Keratinocyte (primary cell): ENCODE measurements at regions not wholly inside any gene's neighbourhood (a gene's known extent, or its start where the extent isn't known, plus 50 kb on each side); places are given as distances from the start of the nearest gene placed in this dataset.

Source experiments
- DNase-seq: peaks from one replicate; pipeline ENCODE4 v3.0.0-alpha.2; 2011; ENCODE audit warnings: low read depth, missing footprints, low spot score
- FAIRE-seq: peaks from 2 replicates; lab custom pipeline; 2011; peaks lifted over from hg19 to GRCh38; lab: Jason Lieb, UNC
- H2AFZ ChIP-seq: 2 replicates; pipeline ENCODE4 v1.6.0; 2012; ENCODE audit warnings: low read length, control low read depth, inconsistent platforms; ENCODE audit not compliant: control insufficient read depth
- H3K27ac ChIP-seq: 2 replicates; pipeline ENCODE4 v1.5.1; 2011; ENCODE audit warnings: low read length; ENCODE audit not compliant: control insufficient read depth, insufficient read depth
- H3K27me3 ChIP-seq: 3 replicates; pipeline ENCODE4 v1.6.0; 2011; ENCODE audit warnings: low read length; ENCODE audit not compliant: control insufficient read depth, insufficient read depth; ENCODE audit errors: extremely low read depth
- H3K36me3 ChIP-seq, 2 experiments: 2 replicates in 1 of 2; 3 replicates in 1 of 2; pipeline ENCODE4 v1.5.1; 2011; ENCODE audit warnings: low read length in 2 of 2, mild to moderate bottlenecking in 1 of 2; ENCODE audit not compliant: control insufficient read depth in 2 of 2, insufficient read depth in 2 of 2; ENCODE audit errors: extremely low read depth in 1 of 2
- H3K4me1 ChIP-seq: 3 replicates; pipeline ENCODE4 v1.5.1; 2011; ENCODE audit warnings: low read length; ENCODE audit not compliant: control insufficient read depth, insufficient read depth; ENCODE audit errors: extremely low read depth
- H3K4me2 ChIP-seq: 3 replicates; pipeline ENCODE4 v1.6.0; 2011; ENCODE audit warnings: low read depth, low read length; ENCODE audit not compliant: control insufficient read depth, insufficient read depth; ENCODE audit errors: extremely low read depth
- H3K4me3 ChIP-seq, 3 experiments: fragments of 200-600 bp in 1 of 3; sonication (generic) in 1 of 3; 2 replicates in 2 of 3; 3 replicates in 1 of 3; pipeline ENCODE4 v1.5.1; 2011 to 2016; ENCODE audit warnings: low read length in 3 of 3, mild to moderate bottlenecking in 3 of 3, control low read depth in 2 of 3, inconsistent platforms in 1 of 3, low read depth in 1 of 3, mixed read lengths in 1 of 3, mixed run types in 1 of 3, moderate library complexity in 1 of 3; ENCODE audit not compliant: control insufficient read depth in 2 of 3, insufficient read depth in 2 of 3; ENCODE audit errors: extremely low read depth in 1 of 3
- H3K79me2 ChIP-seq: 2 replicates; pipeline ENCODE4 v1.6.0; 2012; ENCODE audit warnings: low read length; ENCODE audit not compliant: control insufficient read depth, insufficient read depth
- H3K9ac ChIP-seq: 3 replicates; pipeline ENCODE4 v1.6.0; 2011; ENCODE audit warnings: low read length; ENCODE audit not compliant: control insufficient read depth, insufficient read depth; ENCODE audit errors: extremely low read depth
- H3K9me1 ChIP-seq: 3 replicates; pipeline ENCODE4 v1.6.0; 2011; ENCODE audit warnings: low read length; ENCODE audit not compliant: control insufficient read depth, insufficient read depth; ENCODE audit errors: extremely low read depth
- H3K9me3 ChIP-seq: 2 replicates; pipeline ENCODE4 v1.5.1; 2012; ENCODE audit warnings: low read depth, low read length; ENCODE audit not compliant: control insufficient read depth
- H4K20me1 ChIP-seq: 3 replicates; pipeline ENCODE4 v1.6.0; 2011; ENCODE audit warnings: low read length; ENCODE audit not compliant: control insufficient read depth, insufficient read depth; ENCODE audit errors: extremely low read depth
- EZH2 ChIP-seq: IDR thresholded peaks from one replicate; pipeline ENCODE4 v1.6.1; 2012; ENCODE audit warnings: inconsistent platforms, mild to moderate bottlenecking, low read length, moderate library complexity
- dilution Hi-C: fragments of 300-500 bp; cut with MboI; formaldehyde crosslinking; loops from one replicate; pipeline ENCODE4 v1.7.0; 2020; ENCODE audit warnings: low sequenced_read_pairs; ENCODE audit not compliant: extremely low pct_ligation_motif_present
- TF ChIP-seq, protein P1 (sequence below), 3 experiments: IDR thresholded peaks in 1 of 3; conservative IDR thresholded peaks in 1 of 3; optimal IDR thresholded peaks in 1 of 3; 2 replicates in 2 of 3; 3 replicates in 1 of 3; pipeline versions ENCODE3 to v1.5.1; 2011; ENCODE audit warnings: low read length in 3 of 3, mild to moderate bottlenecking in 3 of 3, moderate library complexity in 2 of 3, control low read depth in 1 of 3, inconsistent platforms in 1 of 3; ENCODE audit not compliant: insufficient read depth in 2 of 3; ENCODE audit errors: extremely low read depth in 1 of 3

DNA sequence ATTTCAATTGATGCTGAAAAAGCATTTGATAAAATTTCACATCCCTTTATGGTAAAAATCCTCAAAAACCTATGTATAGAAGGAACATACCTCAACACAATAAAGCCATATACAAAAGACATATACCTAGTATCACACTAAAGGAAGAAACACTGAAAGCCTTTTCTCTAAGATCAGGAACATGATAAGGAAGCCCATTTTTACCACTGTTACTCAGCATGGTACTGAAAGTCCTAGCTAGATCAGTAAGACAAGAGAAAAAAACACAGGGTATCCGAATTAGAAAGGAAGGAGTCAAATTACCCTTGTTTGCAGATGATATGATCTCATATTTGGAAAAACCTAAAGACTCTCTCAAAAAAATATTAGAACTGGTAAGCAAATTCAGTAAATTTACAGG lies 350.2 kb upstream of the PDE4D start:
- no peak for TF ChIP-seq EZH2
- TF ChIP-seq, protein P1, sequence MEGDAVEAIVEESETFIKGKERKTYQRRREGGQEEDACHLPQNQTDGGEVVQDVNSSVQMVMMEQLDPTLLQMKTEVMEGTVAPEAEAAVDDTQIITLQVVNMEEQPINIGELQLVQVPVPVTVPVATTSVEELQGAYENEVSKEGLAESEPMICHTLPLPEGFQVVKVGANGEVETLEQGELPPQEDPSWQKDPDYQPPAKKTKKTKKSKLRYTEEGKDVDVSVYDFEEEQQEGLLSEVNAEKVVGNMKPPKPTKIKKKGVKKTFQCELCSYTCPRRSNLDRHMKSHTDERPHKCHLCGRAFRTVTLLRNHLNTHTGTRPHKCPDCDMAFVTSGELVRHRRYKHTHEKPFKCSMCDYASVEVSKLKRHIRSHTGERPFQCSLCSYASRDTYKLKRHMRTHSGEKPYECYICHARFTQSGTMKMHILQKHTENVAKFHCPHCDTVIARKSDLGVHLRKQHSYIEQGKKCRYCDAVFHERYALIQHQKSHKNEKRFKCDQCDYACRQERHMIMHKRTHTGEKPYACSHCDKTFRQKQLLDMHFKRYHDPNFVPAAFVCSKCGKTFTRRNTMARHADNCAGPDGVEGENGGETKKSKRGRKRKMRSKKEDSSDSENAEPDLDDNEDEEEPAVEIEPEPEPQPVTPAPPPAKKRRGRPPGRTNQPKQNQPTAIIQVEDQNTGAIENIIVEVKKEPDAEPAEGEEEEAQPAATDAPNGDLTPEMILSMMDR (optimal IDR thresholded peaks at IDR 0.05 in 1 of 3, IDR thresholded peaks at IDR 0.05 in 1 of 3, conservative IDR thresholded peaks at IDR 0.05 in 1 of 3; ENCODE audit: extremely low read depth in 1 of 3, insufficient read depth in 2 of 3, low read length in 3 of 3): no peak
- Histone ChIP-seq H3K4me2 (no peak overlapping the region), H3K36me3 (no peaks in the 10 kb centered on the region), H3K9me1 (no peaks in the 10 kb centered on the region), H3K27me3 (no peaks in the 10 kb centered on the region), H3K4me3 (no peak overlapping the region), H3K27ac (no peak overlapping the region), H3K9ac (no peak overlapping the region), H3K79me2 (no peaks in the 10 kb centered on the region), H3K4me1 (no peaks in the 10 kb centered on the region), H4K20me1 (no peaks in the 10 kb centered on the region), H3K9me3 (no peaks in the 10 kb centered on the region), H2AFZ (no peak overlapping the region)
- dilution Hi-C loops: no loop called here
- FAIRE-seq: no peak
- DNase-seq: no peak

DNA sequence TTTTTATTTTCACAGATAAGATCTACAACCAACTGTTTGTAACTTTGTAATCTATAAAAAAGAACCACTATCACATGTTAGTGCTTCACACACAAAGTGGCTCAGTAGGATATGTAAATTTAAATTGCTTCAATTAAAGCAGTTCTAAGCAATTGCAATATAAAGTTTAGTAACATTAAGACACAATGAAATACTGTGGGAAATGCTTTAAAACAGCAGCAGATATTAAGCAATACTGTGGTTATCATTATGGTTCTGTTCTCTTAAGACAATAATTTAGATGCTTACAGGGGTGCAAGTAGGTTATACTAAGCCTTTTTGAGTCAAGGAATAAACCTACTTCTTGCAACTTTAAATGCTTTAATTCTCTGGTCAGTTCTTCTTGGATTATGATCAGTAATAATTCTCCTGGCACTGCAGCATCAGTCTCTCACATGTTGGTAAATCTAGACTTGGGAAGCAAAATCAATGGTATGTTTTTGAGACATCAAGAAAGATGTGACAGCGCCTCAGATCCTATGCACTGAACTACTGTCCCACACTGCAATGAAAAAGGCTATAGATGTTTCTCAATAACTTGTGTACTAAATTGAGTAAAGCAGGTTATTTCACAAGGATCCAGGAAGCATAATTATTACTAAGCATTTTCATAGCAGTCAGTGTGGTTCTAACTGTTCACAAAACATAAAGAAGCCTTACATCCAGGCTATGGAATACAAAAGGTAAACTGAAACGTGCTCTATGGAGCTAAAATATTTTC lies 338.7 kb upstream of the PDE4D start:
- Histone ChIP-seq H3K4me3 (no peak overlapping the region), H3K9ac (no peak overlapping the region), H3K9me1 (no peaks in the 10 kb centered on the region), H3K27me3 (peaks cover 4% of the 10 kb centered on the region), H3K27ac (no peak overlapping the region), H3K9me3 (no peaks in the 10 kb centered on the region), H3K4me2 (no peak overlapping the region), H4K20me1 (no peaks in the 10 kb centered on the region), H3K4me1 (no peaks in the 10 kb centered on the region), H3K36me3 (no peaks in the 10 kb centered on the region), H3K79me2 (no peaks in the 10 kb centered on the region), H2AFZ (no peak overlapping the region)
- FAIRE-seq (no peak), DNase-seq (no peak)
- no peak for TF ChIP-seq EZH2
- TF ChIP-seq, protein P1 (optimal IDR thresholded peaks at IDR 0.05 in 1 of 3, IDR thresholded peaks at IDR 0.05 in 1 of 3, conservative IDR thresholded peaks at IDR 0.05 in 1 of 3; ENCODE audit: extremely low read depth in 1 of 3, insufficient read depth in 2 of 3, low read length in 3 of 3): no peak
- dilution Hi-C loops: no loop called here
